ENCODE measurements at regions not wholly inside any gene's neighbourhood (a gene's known extent, or its start where the extent isn't known, plus 50 kb on each side); places are given as distances from the start of the nearest gene placed in this dataset.

DNA sequence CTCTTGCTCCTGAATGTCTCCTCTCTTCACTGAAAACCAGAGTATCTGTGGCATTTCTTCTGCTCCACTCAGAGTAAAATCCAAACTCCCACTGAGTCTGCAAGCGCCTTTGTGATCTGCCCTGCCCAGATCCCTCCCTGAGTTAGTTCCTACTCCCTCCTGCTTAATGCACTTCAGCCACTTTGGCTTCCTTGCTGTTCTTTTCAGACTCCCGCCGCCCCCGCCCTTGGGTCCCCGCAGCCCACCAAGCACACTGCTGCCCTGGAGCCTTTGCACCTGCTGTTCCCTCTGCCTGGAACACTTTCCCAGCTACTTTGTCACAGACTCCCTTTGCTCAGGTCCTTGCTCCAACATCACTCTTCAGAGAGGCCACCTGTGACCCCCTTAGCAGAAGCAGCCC is 127.2 kb upstream of the SLC25A48 start:
- no peak overlapping the region for H3K4me3 ChIP-seq (ENCODE audit: low read depth, low read length)
- TF ChIP-seq, protein P1, sequence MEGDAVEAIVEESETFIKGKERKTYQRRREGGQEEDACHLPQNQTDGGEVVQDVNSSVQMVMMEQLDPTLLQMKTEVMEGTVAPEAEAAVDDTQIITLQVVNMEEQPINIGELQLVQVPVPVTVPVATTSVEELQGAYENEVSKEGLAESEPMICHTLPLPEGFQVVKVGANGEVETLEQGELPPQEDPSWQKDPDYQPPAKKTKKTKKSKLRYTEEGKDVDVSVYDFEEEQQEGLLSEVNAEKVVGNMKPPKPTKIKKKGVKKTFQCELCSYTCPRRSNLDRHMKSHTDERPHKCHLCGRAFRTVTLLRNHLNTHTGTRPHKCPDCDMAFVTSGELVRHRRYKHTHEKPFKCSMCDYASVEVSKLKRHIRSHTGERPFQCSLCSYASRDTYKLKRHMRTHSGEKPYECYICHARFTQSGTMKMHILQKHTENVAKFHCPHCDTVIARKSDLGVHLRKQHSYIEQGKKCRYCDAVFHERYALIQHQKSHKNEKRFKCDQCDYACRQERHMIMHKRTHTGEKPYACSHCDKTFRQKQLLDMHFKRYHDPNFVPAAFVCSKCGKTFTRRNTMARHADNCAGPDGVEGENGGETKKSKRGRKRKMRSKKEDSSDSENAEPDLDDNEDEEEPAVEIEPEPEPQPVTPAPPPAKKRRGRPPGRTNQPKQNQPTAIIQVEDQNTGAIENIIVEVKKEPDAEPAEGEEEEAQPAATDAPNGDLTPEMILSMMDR (IDR thresholded peaks at IDR 0.05; ENCODE audit: borderline replicate concordance, insufficient read depth, low read depth, low read length), result no peak

DNA sequence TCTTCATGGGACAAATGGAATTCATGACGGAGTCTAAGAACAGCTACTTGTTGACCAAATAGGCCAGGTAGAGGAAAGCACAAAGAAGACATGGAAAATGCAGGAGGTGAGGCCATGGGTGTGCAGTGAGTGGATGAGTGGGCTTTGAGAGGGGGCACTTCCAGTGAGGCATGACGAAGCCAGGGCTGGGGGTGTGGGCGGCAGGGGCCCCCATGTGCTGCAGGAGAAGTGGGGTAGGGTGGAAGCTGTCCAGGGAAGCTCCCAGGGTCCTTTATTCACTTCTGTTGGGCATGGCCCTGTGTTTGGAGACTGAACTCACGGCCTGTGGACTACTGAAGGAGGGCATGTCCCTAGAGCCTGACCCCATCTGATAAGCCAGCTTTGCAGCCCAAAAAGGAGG is 127.6 kb upstream of the SLC25A48 start:
- TF ChIP-seq, protein P1 (IDR thresholded peaks at IDR 0.05; ENCODE audit: borderline replicate concordance, insufficient read depth, low read depth, low read length), result no peak
- no peak overlapping the region for H3K4me3 ChIP-seq (ENCODE audit: low read depth, low read length)

DNA sequence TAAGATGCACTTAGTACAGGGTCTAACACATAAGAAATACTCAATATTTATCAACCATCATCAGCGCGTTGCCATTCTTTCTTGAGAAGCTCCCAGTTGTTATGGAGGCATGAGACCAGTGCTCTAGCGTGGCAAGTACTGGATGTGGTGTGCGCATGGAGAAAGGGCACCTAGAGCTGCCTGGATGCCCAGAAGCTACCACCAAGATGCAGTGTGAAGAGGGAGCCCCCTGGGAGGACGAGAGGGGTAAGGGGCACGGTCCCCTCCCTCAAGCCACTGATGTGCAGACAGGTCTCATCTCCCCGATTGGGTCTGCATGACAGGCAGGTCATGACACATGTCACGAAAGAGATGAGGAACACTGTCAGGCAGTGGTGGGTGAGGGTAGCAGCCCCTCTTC is 127.7 kb upstream of the CXCL14 start:
- TF ChIP-seq, protein P1 (IDR thresholded peaks at IDR 0.05; ENCODE audit: borderline replicate concordance, insufficient read depth, low read depth, low read length), result no peak

DNA sequence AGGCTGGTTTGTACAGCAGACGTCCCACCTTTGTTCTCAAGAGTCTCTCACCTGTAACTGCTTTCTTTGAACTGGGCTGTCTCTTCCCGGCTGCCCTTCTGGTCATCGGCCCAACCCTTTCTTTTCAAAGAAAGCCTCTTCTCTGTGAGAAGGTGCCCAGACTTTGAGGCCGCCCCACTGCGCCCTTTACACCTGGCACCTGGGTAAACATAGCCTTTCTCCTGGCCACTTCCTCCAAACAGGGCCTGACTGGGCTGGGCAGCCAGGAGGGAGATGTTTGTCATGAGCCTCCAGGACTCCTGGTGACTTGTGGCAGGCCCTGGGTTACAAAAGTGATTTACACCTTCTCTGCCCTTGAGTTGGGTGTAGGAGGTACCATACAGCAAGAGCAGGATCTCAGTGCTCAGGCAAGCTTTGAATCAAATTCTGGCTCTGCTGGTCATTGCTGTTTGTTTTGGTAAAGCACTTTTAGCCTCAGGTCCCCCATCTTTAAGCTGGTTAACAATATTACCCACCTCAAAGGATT is 127.2 kb upstream of the CXCL14 start:
- TF ChIP-seq, protein P1 (IDR thresholded peaks at IDR 0.05; ENCODE audit: borderline replicate concordance, insufficient read depth, low read depth, low read length), result no peak
- no peak overlapping the region for H3K4me3 ChIP-seq (ENCODE audit: low read depth, low read length)

More for the DNA sequence above, 127.7 kb upstream of the CXCL14 start:
- H3K4me3 ChIP-seq (ENCODE audit: low read depth, low read length), result no peak overlapping the region

DNA sequence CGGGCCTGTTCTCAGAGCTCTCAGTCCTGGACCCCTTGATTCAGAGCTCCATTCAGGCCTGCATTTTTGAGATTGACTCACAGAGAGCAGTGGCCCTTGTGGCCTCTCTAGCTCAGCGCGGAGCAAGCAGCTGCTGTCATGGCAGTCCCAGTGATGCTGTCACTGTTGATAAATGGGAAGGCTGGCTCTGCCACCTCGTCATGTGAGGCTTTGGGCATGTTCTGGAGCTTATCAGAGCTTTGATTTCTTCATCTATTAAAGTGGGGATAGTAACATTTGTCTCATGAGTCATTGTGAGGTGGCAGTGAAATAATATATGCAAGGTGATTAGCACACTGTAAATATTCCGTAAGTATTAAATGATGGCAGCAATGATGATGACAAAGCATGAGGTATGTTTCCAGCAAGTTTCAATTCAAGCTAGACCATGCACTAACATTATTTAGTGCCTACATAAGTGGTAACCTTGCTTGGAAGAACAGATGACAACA is 126.4 kb upstream of the CXCL14 start:
- TF ChIP-seq, protein P1 (IDR thresholded peaks at IDR 0.05; ENCODE audit: borderline replicate concordance, insufficient read depth, low read depth, low read length), result no peak
- H3K4me3 ChIP-seq (ENCODE audit: low read depth, low read length), result no peak overlapping the region

DNA sequence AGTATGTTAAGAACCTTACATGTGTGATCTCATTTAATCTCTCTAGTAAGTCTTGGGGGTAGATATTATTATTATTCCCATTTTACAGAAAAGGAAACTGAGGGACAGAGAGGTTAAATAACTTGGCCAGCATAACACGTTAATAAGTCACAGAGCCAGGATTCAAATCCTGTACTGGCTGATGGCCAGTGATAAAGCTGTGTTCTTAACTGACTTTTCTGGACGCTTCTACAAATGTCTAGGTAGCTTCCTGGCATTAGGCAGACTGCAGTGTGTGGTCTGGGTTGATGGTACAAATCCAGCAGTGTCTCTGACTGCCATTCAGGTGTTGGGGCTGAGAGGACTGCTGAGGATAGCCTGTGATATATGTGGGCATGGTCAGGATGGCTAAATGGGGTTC is 125.8 kb upstream of the CXCL14 start:
- TF ChIP-seq, protein P1 (IDR thresholded peaks at IDR 0.05; ENCODE audit: borderline replicate concordance, insufficient read depth, low read depth, low read length), result no peak
- no peak overlapping the region for H3K4me3 ChIP-seq (ENCODE audit: low read depth, low read length)

DNA sequence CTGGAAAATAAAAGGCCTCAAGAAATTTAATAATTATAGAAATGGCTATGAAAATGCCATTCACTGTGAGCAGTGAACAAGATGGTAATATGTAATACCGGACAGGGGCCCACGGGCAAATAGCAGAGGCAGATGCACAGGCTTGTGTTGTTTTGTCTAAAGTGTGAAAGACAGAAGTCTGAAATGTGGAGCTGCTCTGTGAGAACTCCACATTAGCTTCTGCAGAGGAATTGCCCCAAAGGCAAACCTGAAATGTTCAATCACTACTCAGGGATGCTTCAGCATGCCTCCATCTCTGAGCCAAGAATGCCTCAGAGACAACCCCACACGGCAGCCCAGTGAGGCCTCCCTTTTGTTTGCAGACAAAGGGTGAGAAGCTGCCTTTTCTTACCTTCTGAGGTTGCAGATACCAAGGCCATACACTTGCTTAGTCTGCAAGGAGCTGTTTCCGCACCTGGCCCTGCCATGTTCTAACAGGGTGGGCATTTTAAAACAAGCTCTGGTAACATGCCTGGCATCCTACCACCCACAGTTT is 124.3 kb upstream of the CXCL14 start:
- TF ChIP-seq, protein P1 (IDR thresholded peaks at IDR 0.05; ENCODE audit: borderline replicate concordance, insufficient read depth, low read depth, low read length), result no peak
- H3K4me3 ChIP-seq (ENCODE audit: low read depth, low read length), result no peak overlapping the region
